DMS153 treated with DMSO at 0.1 percent for 48 hours (cell line): ENCODE measurements at regions not wholly inside any gene's neighbourhood (a gene's known extent, or its start where the extent isn't known, plus 50 kb on each side); places are given as distances from the start of the nearest gene placed in this dataset.

Source experiments
- DNase-seq: peaks from one replicate; lab custom pipeline; 2025; ENCODE audit not compliant: unreplicated experiment; lab: John Stamatoyannopoulos, UW

DNA sequence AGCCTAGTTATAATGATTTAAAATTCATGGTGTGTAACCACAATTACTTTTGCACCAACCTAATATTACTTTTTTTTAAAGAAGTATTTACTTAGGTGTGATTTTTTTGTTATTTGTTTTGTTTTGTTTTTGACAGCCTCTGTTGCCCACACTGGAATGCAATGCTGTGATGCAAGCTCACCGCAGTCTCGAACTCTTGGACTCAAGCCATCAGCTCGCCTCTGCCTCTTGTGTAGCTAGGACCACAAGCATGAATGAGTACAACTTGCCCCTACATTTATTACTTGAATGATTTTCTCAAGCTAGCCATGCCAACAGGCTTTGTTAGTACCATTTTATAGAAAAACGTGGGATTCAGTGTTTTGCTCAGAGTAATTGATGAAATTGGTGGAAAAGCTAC lies 488.8 kb upstream of the CPEB2 start:
- no peak for DNase-seq

- DNase-seq: no peak
These were observed 486.7 kb upstream of the CPEB2 start for GRCh38 chr4:14515556-14515955.

DNA sequence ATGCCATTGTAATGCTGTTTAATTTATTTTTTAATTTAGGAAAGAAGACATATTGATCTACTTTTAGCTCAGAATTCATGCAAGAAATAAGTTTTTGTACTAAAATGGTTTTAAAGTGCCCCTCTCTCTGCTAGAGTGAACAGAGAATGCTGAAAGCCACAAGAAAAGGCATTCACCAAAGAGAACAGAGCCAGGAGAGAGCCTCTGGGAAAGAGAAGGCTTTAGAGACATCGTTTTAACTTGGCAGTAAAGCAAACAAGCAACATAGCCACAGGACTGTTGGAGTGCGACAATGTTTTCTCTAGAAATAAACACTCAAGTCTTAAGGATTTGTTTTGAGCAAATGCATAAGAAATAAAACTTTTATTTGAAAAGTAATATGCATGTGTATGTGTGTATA lies 484.1 kb upstream of the CPEB2 start:
- no peak for DNase-seq

DNA sequence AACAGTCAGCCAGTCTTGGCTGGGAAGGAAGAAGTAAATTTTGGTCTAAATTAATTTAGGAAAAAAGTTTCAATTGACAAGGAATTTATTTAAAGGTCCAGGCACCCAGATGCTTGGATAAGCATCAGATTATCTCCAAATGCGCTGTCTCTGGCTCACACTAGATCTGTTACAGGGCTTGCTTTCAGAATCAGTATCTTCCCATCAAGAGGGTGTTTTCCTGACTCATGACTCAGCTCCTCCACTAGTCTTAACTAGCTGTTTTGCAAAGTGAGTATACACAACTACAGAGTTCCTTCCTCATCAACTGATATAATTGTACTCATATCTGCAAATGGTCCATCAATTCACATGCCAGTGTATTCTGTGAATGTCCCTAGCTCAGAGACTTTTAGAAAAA lies 482.1 kb upstream of the CPEB2 start:
- DNase-seq: no peak

- DNase-seq: no peak
These were observed 478.0 kb upstream of the CPEB2 start for GRCh38 chr4:14524276-14524675.

- DNase-seq: no peak
These were observed 473.4 kb upstream of the CPEB2 start for GRCh38 chr4:14528918-14529317.

DNA sequence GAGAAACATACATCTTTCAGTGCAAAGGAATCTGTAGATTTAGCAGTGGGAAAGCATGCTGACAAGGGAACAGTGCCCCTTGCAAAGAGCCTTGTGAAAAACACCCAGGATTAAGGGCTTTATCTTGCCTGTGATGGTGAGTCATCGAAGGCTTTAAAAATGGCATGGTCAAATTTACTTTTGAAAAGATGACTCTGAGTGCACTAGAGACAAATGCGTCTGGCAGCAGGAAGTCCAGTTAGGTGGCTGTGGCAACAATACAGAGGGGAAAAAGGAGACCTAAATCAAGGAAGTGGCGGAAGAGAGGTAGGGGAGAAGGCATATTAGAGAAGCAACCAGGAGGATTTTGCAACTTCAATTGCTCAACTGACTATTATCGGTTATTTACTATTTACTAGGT lies 472.6 kb upstream of the CPEB2 start:
- DNase-seq: peak; percentile 15

- DNase-seq: peak; percentile 34
These were observed 469.8 kb upstream of the CPEB2 start for GRCh38 chr4:14532436-14532835.

DNA sequence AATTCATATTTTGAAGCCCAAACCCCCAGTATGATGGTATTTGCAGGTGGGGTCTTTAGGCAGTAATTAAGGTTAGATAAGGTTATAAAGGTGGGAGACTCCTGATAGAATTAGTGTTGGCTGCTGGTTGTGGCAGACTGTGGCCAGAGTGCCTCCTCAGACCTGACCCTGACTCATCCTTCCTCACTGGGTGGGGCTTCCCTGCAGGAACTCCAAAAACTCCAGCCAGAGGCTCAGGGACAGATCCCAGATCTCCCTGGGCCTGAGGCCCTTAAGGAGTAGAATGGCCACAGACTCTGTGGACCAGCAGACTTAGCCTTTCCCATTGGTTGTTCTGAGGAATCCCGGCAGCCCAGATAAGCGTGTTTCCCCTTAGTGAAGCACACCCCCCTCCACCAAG lies 463.0 kb upstream of the CPEB2 start:
- DNase-seq: no peak

DNA sequence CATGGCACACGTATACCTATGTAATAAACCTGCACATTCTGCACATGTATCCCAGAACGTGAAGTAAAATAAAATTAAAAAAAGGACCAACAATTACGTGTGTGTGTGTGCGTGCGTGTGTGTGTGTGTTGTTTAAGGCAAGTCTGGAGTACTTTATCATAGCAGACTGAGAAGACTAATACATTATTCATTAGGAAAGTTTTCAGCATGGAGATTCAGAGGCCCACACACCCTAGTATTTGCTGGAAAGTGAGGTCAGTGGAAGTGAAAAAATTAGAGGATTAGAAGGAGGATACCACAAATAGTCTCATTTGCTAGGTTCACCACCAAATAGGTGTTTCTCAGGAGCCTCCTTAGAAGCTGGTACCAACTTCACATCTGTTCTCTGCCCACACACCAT lies 457.1 kb upstream of the CPEB2 start:
- no peak for DNase-seq

GRCh38 chr4:14545807-14546206 lies 456.5 kb upstream of the CPEB2 start:
- no peak for DNase-seq

GRCh38 chr4:14552119-14552518 lies 450.2 kb upstream of the CPEB2 start:
- no peak for DNase-seq

GRCh38 chr4:14559646-14560045 lies 442.6 kb upstream of the CPEB2 start:
- no peak for DNase-seq

- DNase-seq: no peak
These were observed 441.7 kb upstream of the CPEB2 start for GRCh38 chr4:14560577-14560976.

- no peak for DNase-seq
These were observed 439.4 kb upstream of the CPEB2 start for GRCh38 chr4:14562901-14563300.

GRCh38 chr4:14564281-14564680 lies 438.0 kb upstream of the CPEB2 start:
- DNase-seq: no peak

DNA sequence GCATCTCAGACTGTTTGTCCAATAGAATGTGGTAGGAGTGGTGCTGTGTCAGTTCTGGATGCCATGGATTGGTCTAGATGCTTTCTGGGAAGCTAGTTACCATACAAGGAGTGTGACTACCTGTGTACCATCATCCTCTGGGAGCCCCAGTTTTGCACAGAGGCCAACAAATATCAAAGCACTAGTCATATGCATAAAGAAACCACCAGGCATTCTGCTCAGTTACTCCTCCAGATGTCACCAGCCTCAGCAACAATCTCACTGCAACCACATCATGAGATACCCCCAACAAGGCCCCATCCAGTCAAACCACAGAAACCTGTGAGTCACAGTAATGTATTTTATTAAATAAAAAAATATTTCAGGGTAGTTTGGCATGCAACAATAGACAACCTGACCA lies 435.8 kb upstream of the CPEB2 start:
- DNase-seq: no peak

DNA sequence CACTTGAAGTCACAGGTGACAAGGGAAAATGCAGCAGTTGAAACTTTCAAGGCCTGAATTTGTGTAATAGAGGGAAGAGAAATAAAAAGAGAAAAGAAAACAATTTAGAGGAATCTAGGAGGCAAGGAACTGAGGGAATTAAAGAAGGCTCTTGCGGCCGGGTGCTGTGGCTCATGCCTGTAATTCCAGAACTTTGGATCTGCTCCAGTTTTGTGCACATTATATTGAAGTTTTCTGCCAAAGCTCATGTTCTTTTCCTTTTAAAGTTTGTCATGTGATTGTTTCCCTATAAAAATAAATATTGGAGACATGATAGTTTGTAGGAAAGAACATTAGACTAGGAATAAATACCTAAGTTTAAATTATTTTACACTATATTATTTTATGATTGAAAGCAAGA lies 433.9 kb upstream of the CPEB2 start:
- DNase-seq: no peak

GRCh38 chr4:14575289-14575688 lies 427.0 kb upstream of the CPEB2 start:
- DNase-seq: no peak

GRCh38 chr4:14575919-14576318 lies 426.4 kb upstream of the CPEB2 start:
- no peak for DNase-seq

DNA sequence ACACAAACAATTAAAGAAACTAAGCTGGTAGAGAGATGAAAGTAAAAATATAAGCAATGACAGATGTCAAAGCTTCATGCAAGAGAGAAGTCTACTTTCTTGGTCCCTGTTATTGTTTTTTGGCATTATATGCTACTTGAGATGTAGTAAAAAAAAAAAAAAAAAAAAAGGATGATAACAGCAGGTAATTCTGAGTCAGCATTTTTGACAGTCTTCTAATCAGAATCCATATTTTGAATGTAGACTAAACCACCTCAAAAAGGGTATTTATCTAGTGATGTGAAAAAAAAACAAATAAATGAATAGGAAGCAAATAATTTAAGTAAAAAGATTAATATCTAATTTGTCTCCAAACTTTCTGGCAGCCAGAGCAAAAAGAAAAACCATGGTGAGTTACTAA lies 422.2 kb upstream of the CPEB2 start:
- DNase-seq: no peak

GRCh38 chr4:14581741-14582140 lies 420.5 kb upstream of the CPEB2 start:
- no peak for DNase-seq

- DNase-seq: no peak
These were observed 419.6 kb upstream of the CPEB2 start for GRCh38 chr4:14582677-14583076.

- DNase-seq: no peak
These were observed 418.9 kb upstream of the CPEB2 start for GRCh38 chr4:14583331-14583730.
